GM12891 (cell line): ENCODE measurements at regions not wholly inside any gene's neighbourhood (a gene's known extent, or its start where the extent isn't known, plus 50 kb on each side); places are given as distances from the start of the nearest gene placed in this dataset.

Source experiments
- POLR2A ChIP-seq: IDR thresholded peaks from 2 replicates; pipeline ENCODE4 v1.6.1; 2011; ENCODE audit warnings: low read depth, low read length, control low read depth
- TAF1 ChIP-seq: IDR thresholded peaks from 2 replicates; pipeline ENCODE4 v1.6.1; 2011; ENCODE audit warnings: low read depth, low read length, control low read depth

DNA sequence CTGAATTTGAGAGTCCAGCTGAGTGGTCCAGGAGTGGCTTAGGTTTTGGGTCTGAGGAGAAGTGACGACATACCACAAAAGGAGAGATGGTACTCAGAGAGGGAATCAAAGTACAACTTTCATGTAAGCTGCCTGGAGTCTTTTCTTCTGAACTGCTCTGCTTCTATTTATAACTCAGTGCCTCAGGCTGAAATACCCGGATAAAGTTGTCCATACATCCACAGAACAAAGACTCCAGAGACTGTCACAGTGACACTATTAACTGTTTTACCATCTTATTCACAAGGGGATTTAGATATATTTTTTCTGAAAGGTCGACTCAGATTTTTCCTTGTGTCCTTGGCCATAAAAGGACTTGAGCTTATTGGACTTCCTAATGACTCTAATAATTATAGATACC is 264.3 kb upstream of the DNAJC19 start:
- TF ChIP-seq POLR2A (no peak), TAF1 (no peak)
